Rectal smooth muscle tissue (tissue), 1 donor: ENCODE measurements at regions not wholly inside any gene's neighbourhood (a gene's known extent, or its start where the extent isn't known, plus 50 kb on each side); places are given as distances from the start of the nearest gene placed in this dataset.

Source experiments
- H3K27ac ChIP-seq: one replicate; pipeline ENCODE4 v1.7.0; 2013; ENCODE audit warnings: low read depth, low read length, inconsistent platforms
- H3K27me3 ChIP-seq: one replicate; pipeline ENCODE4 v1.7.0; 2013; ENCODE audit warnings: low read length; ENCODE audit not compliant: control insufficient read depth, insufficient read depth
- H3K36me3 ChIP-seq: one replicate; pipeline ENCODE4 v1.7.0; 2013; ENCODE audit warnings: low read length; ENCODE audit not compliant: control insufficient read depth, insufficient read depth
- H3K4me1 ChIP-seq: one replicate; pipeline ENCODE4 v1.7.0; 2013; ENCODE audit warnings: low read length; ENCODE audit not compliant: control insufficient read depth, insufficient read depth
- H3K4me3 ChIP-seq: one replicate; pipeline ENCODE4 v1.7.0; 2013; ENCODE audit warnings: low read length
- H3K9ac ChIP-seq: one replicate; pipeline ENCODE4 v1.7.0; 2013; ENCODE audit warnings: low read length

DNA sequence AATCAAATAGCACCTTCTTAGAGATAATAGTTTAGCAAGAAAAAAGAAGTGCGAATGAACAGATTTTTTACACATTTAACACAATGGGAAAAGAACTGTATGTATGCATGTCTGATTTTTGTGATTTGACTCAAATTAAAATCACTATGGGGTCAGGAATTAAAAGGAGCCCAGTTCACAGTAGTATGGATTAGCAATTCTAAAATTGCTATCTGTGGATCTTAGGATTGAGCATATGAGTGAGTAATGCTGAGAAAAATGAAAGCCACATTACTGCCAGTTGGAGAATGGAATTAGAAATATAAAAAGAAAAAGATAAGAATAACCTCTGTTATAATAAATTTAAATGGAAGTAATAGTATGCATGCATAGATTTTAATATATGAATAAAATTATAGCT, 386.8 kb upstream of the PLSCR5 start:
- no peaks in the 10 kb centered on the region for H3K27me3 ChIP-seq
- H3K9ac ChIP-seq: no peak overlapping the region
- H3K27ac ChIP-seq: no peak overlapping the region
- H3K4me3 ChIP-seq: no peak overlapping the region
- no peaks in the 10 kb centered on the region for H3K4me1 ChIP-seq
- no peaks in the 10 kb centered on the region for H3K36me3 ChIP-seq

DNA sequence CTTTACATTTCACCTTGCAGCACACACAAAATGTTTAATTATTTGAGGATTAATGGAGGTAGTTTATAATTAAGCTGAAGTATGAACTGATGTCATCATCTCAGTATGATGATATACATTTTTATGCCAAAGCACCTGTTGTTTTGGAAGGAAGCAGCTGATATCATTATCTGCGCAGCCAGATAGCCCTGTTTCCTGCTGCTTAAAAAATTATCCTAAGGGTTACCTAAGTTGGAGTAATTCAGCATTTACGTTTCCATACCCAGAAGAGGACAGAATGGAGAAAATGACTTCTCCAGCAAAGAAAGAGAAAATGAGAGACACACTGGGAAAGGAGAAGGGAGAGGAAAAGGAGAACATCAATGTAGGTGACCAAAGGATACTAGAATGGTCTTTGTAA, 370.3 kb upstream of the PLSCR5 start:
- Histone ChIP-seq H3K27me3 (no peaks in the 10 kb centered on the region), H3K27ac (no peak overlapping the region), H3K4me3 (no peak overlapping the region), H3K9ac (no peak overlapping the region), H3K36me3 (no peaks in the 10 kb centered on the region), H3K4me1 (no peaks in the 10 kb centered on the region)

DNA sequence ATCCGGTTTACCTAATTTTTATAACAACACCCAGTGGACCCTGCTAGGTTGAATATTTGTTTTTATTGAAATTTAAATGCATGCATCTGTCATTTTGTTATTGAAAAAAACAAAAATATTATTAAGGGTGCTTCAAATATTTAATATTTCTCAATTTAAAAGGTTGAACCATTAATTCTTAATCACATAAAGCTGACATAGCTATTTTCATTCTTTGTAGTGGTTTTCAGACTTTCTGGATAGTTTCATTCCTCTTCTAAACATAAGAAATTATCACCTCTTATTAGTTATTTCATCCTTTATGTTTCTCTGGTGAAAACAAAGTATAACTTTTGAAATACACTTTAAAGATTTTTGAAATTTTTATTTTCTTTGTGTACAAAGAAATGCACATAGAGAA, 369.9 kb upstream of the PLSCR5 start:
- no peak overlapping the region for H3K9ac ChIP-seq
- no peaks in the 10 kb centered on the region for H3K27me3 ChIP-seq
- H3K36me3 ChIP-seq: no peaks in the 10 kb centered on the region
- H3K4me1 ChIP-seq: no peaks in the 10 kb centered on the region
- no peak overlapping the region for H3K4me3 ChIP-seq
- H3K27ac ChIP-seq: no peak overlapping the region

GRCh38 chr3:146974001-146974400, 368.9 kb upstream of the PLSCR5 start:
- H3K27ac ChIP-seq: no peak overlapping the region
- no peaks in the 10 kb centered on the region for H3K4me1 ChIP-seq
- no peak overlapping the region for H3K4me3 ChIP-seq
- no peaks in the 10 kb centered on the region for H3K36me3 ChIP-seq
- H3K9ac ChIP-seq: no peak overlapping the region
- H3K27me3 ChIP-seq: no peaks in the 10 kb centered on the region

- no peaks in the 10 kb centered on the region for H3K4me1 ChIP-seq
- H3K27ac ChIP-seq: no peak overlapping the region
- no peak overlapping the region for H3K9ac ChIP-seq
- no peaks in the 10 kb centered on the region for H3K36me3 ChIP-seq
- no peak overlapping the region for H3K4me3 ChIP-seq
- H3K27me3 ChIP-seq: no peaks in the 10 kb centered on the region
Observed at GRCh38 chr3:146972726-146973125, 367.6 kb upstream of the PLSCR5 start.

DNA sequence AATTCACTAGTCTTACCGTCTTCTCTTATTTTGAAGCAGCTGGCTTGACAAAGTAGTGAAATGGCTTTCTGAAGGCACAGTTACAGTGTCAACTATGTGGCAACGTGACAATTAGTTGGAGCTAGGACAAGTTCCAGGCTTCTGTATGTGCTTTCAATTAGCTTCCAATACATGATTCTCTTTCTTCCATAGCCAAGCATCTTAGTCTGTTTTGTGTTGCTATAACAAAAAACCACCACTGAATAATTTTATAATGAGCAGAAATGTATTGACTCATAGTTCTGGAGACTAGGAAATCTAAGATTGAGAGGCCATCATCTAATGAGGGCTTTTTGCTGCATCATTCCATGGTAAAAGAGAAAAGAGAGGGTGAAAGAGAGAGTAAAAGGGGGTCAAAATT, 365.1 kb upstream of the PLSCR5 start:
- no peaks in the 10 kb centered on the region for H3K4me1 ChIP-seq
- no peak overlapping the region for H3K4me3 ChIP-seq
- no peak overlapping the region for H3K27ac ChIP-seq
- no peaks in the 10 kb centered on the region for H3K27me3 ChIP-seq
- no peaks in the 10 kb centered on the region for H3K36me3 ChIP-seq
- H3K9ac ChIP-seq: no peak overlapping the region

DNA sequence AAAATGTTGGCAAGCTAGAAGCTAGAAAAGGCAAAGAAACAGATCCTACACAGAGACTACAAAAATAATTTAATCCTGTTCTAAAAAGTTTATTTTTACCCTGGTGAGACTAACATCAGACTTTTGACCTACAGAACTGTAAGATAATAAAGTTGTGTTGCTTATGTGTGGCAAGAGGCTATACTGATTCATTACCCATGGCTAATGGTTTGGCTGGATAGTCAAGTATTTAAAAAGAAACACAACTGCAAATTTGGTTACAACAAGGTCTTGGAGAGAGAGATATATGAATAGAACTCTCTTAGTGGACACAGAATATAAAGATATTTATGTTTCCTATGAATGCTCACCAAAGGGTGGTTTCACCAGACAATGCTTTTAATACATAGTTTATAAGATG, 364.2 kb upstream of the PLSCR5 start:
- Histone ChIP-seq H3K27ac (no peak overlapping the region), H3K36me3 (no peaks in the 10 kb centered on the region), H3K4me1 (no peaks in the 10 kb centered on the region), H3K4me3 (no peak overlapping the region), H3K27me3 (no peaks in the 10 kb centered on the region), H3K9ac (no peak overlapping the region)

GRCh38 chr3:146968204-146968651, 363.1 kb upstream of the PLSCR5 start:
- no peaks in the 10 kb centered on the region for H3K4me1 ChIP-seq
- no peaks in the 10 kb centered on the region for H3K27me3 ChIP-seq
- no peaks in the 10 kb centered on the region for H3K36me3 ChIP-seq
- no peak overlapping the region for H3K9ac ChIP-seq
- H3K4me3 ChIP-seq: no peak overlapping the region
- no peak overlapping the region for H3K27ac ChIP-seq

- no peak overlapping the region for H3K27ac ChIP-seq
Observed at GRCh38 chr3:146967783-146968182, 362.6 kb upstream of the PLSCR5 start.

DNA sequence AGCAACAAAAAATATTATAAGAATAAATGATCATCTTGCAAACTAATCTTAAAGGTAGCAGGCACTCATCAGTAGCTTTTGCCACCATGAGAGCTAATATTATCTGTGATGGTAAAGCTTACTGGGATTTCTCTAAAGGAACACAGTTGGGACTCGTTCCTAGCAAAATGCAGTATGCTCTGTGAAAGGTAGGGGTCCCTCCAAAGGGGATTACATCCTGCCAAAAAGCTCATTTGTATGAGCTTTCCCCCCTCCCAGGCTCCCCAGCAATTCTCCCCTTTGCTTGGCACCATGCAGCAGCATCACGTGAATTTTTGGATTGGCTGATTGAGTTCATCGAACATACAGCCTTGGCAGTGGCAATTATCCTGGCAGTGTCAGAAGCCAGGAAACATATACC, 361.0 kb upstream of the PLSCR5 start:
- Histone ChIP-seq H3K4me1 (no peaks in the 10 kb centered on the region), H3K27me3 (no peaks in the 10 kb centered on the region), H3K4me3 (no peak overlapping the region), H3K9ac (no peak overlapping the region), H3K36me3 (no peaks in the 10 kb centered on the region), H3K27ac (no peak overlapping the region)

More at GRCh38 chr3:146967783-146968182, 362.6 kb upstream of the PLSCR5 start:
- Histone ChIP-seq H3K27me3 (no peaks in the 10 kb centered on the region), H3K36me3 (no peaks in the 10 kb centered on the region), H3K4me3 (no peak overlapping the region), H3K4me1 (no peaks in the 10 kb centered on the region), H3K9ac (no peak overlapping the region)

GRCh38 chr3:146953511-146953981, 348.4 kb upstream of the PLSCR5 start:
- Histone ChIP-seq H3K4me3 (no peak overlapping the region), H3K27ac (no peak overlapping the region), H3K36me3 (no peaks in the 10 kb centered on the region), H3K27me3 (no peaks in the 10 kb centered on the region), H3K9ac (no peak overlapping the region), H3K4me1 (no peaks in the 10 kb centered on the region)

DNA sequence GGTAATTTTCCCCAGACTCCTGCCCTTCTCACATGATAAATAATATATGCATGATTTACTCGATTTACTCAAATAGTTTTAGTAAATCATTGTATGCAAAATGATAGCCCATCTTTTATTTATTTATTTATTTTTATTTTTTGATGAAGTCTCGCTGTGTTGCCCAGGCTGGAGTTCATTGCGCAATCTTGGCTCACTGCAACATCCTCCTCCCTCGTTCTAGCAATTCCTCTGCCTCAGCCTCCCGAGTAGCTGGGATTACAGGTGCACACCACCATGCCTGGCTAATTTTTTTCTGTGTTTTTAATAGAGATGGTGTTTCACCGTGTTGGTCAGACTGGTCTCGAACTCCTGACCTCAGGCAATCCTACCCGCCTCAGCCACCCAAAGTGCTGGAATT, 343.8 kb upstream of the PLSCR5 start:
- no peak overlapping the region for H3K4me3 ChIP-seq
- H3K36me3 ChIP-seq: no peaks in the 10 kb centered on the region
- H3K9ac ChIP-seq: no peak overlapping the region
- no peak overlapping the region for H3K27ac ChIP-seq
- H3K4me1 ChIP-seq: no peaks in the 10 kb centered on the region
- H3K27me3 ChIP-seq: no peaks in the 10 kb centered on the region

GRCh38 chr3:146948186-146948585, 343.0 kb upstream of the PLSCR5 start:
- H3K27ac ChIP-seq: no peak overlapping the region
- H3K4me3 ChIP-seq: no peak overlapping the region
- no peaks in the 10 kb centered on the region for H3K27me3 ChIP-seq
- no peaks in the 10 kb centered on the region for H3K36me3 ChIP-seq
- H3K9ac ChIP-seq: no peak overlapping the region
- H3K4me1 ChIP-seq: no peaks in the 10 kb centered on the region
